IPS-20b (cell line): ENCODE measurements at regions not wholly inside any gene's neighbourhood (a gene's known extent, or its start where the extent isn't known, plus 50 kb on each side); places are given as distances from the start of the nearest gene placed in this dataset.

Source experiments
- H3K27ac ChIP-seq: one replicate; pipeline ENCODE4 v1.5.1; 2013; ENCODE audit warnings: low read length
- H3K27me3 ChIP-seq: 2 replicates; pipeline ENCODE4 v1.6.1; 2013; ENCODE audit warnings: mild to moderate bottlenecking, low read length, inconsistent platforms; ENCODE audit not compliant: insufficient read depth
- H3K36me3 ChIP-seq: 2 replicates; pipeline ENCODE4 v1.6.1; 2013; ENCODE audit warnings: low read depth, mild to moderate bottlenecking, inconsistent platforms, low read length, moderate library complexity; ENCODE audit not compliant: insufficient read depth
- H3K4me1 ChIP-seq: 2 replicates; pipeline ENCODE4 v1.6.1; 2013; ENCODE audit warnings: mild to moderate bottlenecking, control low read depth, inconsistent platforms, low read length, moderate library complexity; ENCODE audit not compliant: insufficient read depth
- H3K4me3 ChIP-seq: 2 replicates; pipeline ENCODE4 v1.5.1; 2013; ENCODE audit warnings: mild to moderate bottlenecking, low read length, inconsistent platforms
- H3K9ac ChIP-seq: 2 replicates; pipeline ENCODE4 v1.6.1; 2013; ENCODE audit warnings: low read depth, mild to moderate bottlenecking, inconsistent platforms, low read length, moderate library complexity
- H3K9me3 ChIP-seq: 2 replicates; pipeline ENCODE4 v1.6.1; 2013; ENCODE audit warnings: mild to moderate bottlenecking, low read depth, low read length, inconsistent platforms; ENCODE audit not compliant: insufficient read depth

- Histone ChIP-seq H3K36me3 (no peaks in the 10 kb centered on the region), H3K4me3 (no peak overlapping the region), H3K27me3 (no peaks in the 10 kb centered on the region)
These were observed 195.8 kb upstream of the RBMS1 start for GRCh38 chr2:160689441-160689840.

GRCh38 chr2:160694221-160694620 lies 200.6 kb upstream of the RBMS1 start:
- Histone ChIP-seq H3K9ac (no peak overlapping the region), H3K4me3 (no peak overlapping the region), H3K9me3 (no peaks in the 10 kb centered on the region), H3K4me1 (no peaks in the 10 kb centered on the region), H3K27ac (no peak overlapping the region), H3K36me3 (no peaks in the 10 kb centered on the region), H3K27me3 (no peaks in the 10 kb centered on the region)

More at GRCh38 chr2:160689441-160689840, 195.8 kb upstream of the RBMS1 start:
- no peak overlapping the region for H3K27ac ChIP-seq
- no peaks in the 10 kb centered on the region for H3K4me1 ChIP-seq
- no peak overlapping the region for H3K9ac ChIP-seq
- no peaks in the 10 kb centered on the region for H3K9me3 ChIP-seq

GRCh38 chr2:160694631-160695030 lies 201.0 kb upstream of the RBMS1 start:
- H3K9me3 ChIP-seq = no peaks in the 10 kb centered on the region
- H3K9ac ChIP-seq = no peak overlapping the region
- H3K36me3 ChIP-seq = no peaks in the 10 kb centered on the region
- H3K4me1 ChIP-seq = no peaks in the 10 kb centered on the region
- no peak overlapping the region for H3K4me3 ChIP-seq
- no peaks in the 10 kb centered on the region for H3K27me3 ChIP-seq
- H3K27ac ChIP-seq = no peak overlapping the region

GRCh38 chr2:160695402-160696086 lies 201.9 kb upstream of the RBMS1 start:
- no peaks in the 10 kb centered on the region for H3K27me3 ChIP-seq
- no peak overlapping the region for H3K9ac ChIP-seq
- H3K27ac ChIP-seq = no peak overlapping the region
- H3K4me1 ChIP-seq = no peaks in the 10 kb centered on the region
- H3K9me3 ChIP-seq = no peaks in the 10 kb centered on the region
- no peak overlapping the region for H3K4me3 ChIP-seq
- no peaks in the 10 kb centered on the region for H3K36me3 ChIP-seq

- no peak overlapping the region for H3K27ac ChIP-seq
- no peaks in the 10 kb centered on the region for H3K27me3 ChIP-seq
These were observed 202.5 kb upstream of the RBMS1 start for GRCh38 chr2:160696087-160696452.

GRCh38 chr2:160697817-160698216 lies 204.2 kb upstream of the RBMS1 start:
- no peaks in the 10 kb centered on the region for H3K4me1 ChIP-seq
- no peaks in the 10 kb centered on the region for H3K9me3 ChIP-seq
- H3K27ac ChIP-seq = no peak overlapping the region
- no peak overlapping the region for H3K4me3 ChIP-seq
- H3K36me3 ChIP-seq = no peaks in the 10 kb centered on the region
- no peaks in the 10 kb centered on the region for H3K27me3 ChIP-seq
- no peak overlapping the region for H3K9ac ChIP-seq

More at GRCh38 chr2:160696087-160696452, 202.5 kb upstream of the RBMS1 start:
- Histone ChIP-seq H3K9me3 (no peaks in the 10 kb centered on the region), H3K4me3 (no peak overlapping the region), H3K4me1 (no peaks in the 10 kb centered on the region), H3K9ac (no peak overlapping the region), H3K36me3 (no peaks in the 10 kb centered on the region)

GRCh38 chr2:160700021-160700814 lies 206.6 kb upstream of the RBMS1 start:
- Histone ChIP-seq H3K4me3 (no peak overlapping the region), H3K9ac (no peak overlapping the region), H3K9me3 (no peaks in the 10 kb centered on the region), H3K4me1 (peaks cover 10% of the 10 kb centered on the region; the same call in 1 of the 2 replicates), H3K36me3 (no peaks in the 10 kb centered on the region), H3K27me3 (no peaks in the 10 kb centered on the region), H3K27ac (no peak overlapping the region)

GRCh38 chr2:160701822-160702221 lies 208.2 kb upstream of the RBMS1 start:
- no peak overlapping the region for H3K27ac ChIP-seq
- no peaks in the 10 kb centered on the region for H3K27me3 ChIP-seq
- H3K36me3 ChIP-seq = no peaks in the 10 kb centered on the region

GRCh38 chr2:160702754-160703153 lies 209.1 kb upstream of the RBMS1 start:
- Histone ChIP-seq H3K27me3 (no peaks in the 10 kb centered on the region), H3K9ac (no peak overlapping the region), H3K27ac (no peak overlapping the region)

More at GRCh38 chr2:160701822-160702221, 208.2 kb upstream of the RBMS1 start:
- Histone ChIP-seq H3K9ac (no peak overlapping the region), H3K4me1 (peaks cover 10% of the 10 kb centered on the region; the same call in 1 of the 2 replicates), H3K9me3 (no peaks in the 10 kb centered on the region), H3K4me3 (no peak overlapping the region)

GRCh38 chr2:160703648-160704585 lies 210.3 kb upstream of the RBMS1 start:
- Histone ChIP-seq H3K4me3 (no peak overlapping the region), H3K4me1 (peaks cover 10% of the 10 kb centered on the region; the same call in 1 of the 2 replicates), H3K27ac (no peak overlapping the region), H3K27me3 (no peaks in the 10 kb centered on the region), H3K9ac (no peak overlapping the region), H3K36me3 (no peaks in the 10 kb centered on the region), H3K9me3 (no peaks in the 10 kb centered on the region; the same call in 1 of the 2 replicates)

More at GRCh38 chr2:160702754-160703153, 209.1 kb upstream of the RBMS1 start:
- Histone ChIP-seq H3K4me1 (peaks cover 10% of the 10 kb centered on the region; the same call in 1 of the 2 replicates), H3K4me3 (no peak overlapping the region), H3K36me3 (no peaks in the 10 kb centered on the region), H3K9me3 (no peaks in the 10 kb centered on the region)

- no peaks in the 10 kb centered on the region for H3K9me3 ChIP-seq
- no peaks in the 10 kb centered on the region for H3K36me3 ChIP-seq
- H3K27me3 ChIP-seq = no peaks in the 10 kb centered on the region
- no peak overlapping the region for H3K27ac ChIP-seq
- no peaks in the 10 kb centered on the region for H3K4me1 ChIP-seq
- H3K4me3 ChIP-seq = no peak overlapping the region
- H3K9ac ChIP-seq = no peak overlapping the region
These were observed 221.8 kb upstream of the RBMS1 start for GRCh38 chr2:160715428-160715827.
